ENCODE measurements at regions not wholly inside any gene's neighbourhood (a gene's known extent, or its start where the extent isn't known, plus 50 kb on each side); places are given as distances from the start of the nearest gene placed in this dataset.
"Not testable (repeated sequence)": the region's sequence is repeated elsewhere in the genome, so short reads cannot be mapped to it uniquely, and the experiment has no call there.

GRCh38 chr17:21493993-21494392 is 117.8 kb downstream of the KCNJ12 start:
- TF ChIP-seq CTCF (conservative IDR thresholded peaks at IDR 0.05): no peak
- Mint-ChIP-seq H3K27me3 (ENCODE audit: low read depth) (peaks cover 16% of the 10 kb centered on the region), H3K36me3 (ENCODE audit: low read depth) (no peaks in the 10 kb centered on the region), H3K4me1 (no peaks in the 10 kb centered on the region), H3K4me3 (no peak overlapping the region), H3K9me3 (no peaks in the 10 kb centered on the region), H3K27ac (ENCODE audit: unreplicated experiment) (no peak overlapping the region)
- DNase-seq (ENCODE audit: low read depth, low spot score): no peak

GRCh38 chr17:21495281-21495680 is 119.1 kb downstream of the KCNJ12 start:
- TF ChIP-seq CTCF (conservative IDR thresholded peaks at IDR 0.05): no peak
- no peaks in the 10 kb centered on the region for H3K9me3 Mint-ChIP-seq
- H3K27ac Mint-ChIP-seq (ENCODE audit: unreplicated experiment): no peak overlapping the region
- H3K4me1 Mint-ChIP-seq: no peaks in the 10 kb centered on the region
- no peak for DNase-seq (ENCODE audit: low read depth, low spot score)
- no peaks in the 10 kb centered on the region for H3K36me3 Mint-ChIP-seq (ENCODE audit: low read depth)
- peaks cover 15% of the 10 kb centered on the region for H3K27me3 Mint-ChIP-seq (ENCODE audit: low read depth)
- H3K4me3 Mint-ChIP-seq: no peak overlapping the region

GRCh38 chr17:21500064-21500463 is 123.9 kb downstream of the KCNJ12 start:
- DNase-seq (ENCODE audit: low read depth, low spot score): no peak
- peaks cover 13% of the 10 kb centered on the region for H3K27me3 Mint-ChIP-seq (ENCODE audit: low read depth)
- H3K9me3 Mint-ChIP-seq: no peaks in the 10 kb centered on the region
- H3K27ac Mint-ChIP-seq (ENCODE audit: unreplicated experiment): no peak overlapping the region
- no peaks in the 10 kb centered on the region for H3K36me3 Mint-ChIP-seq (ENCODE audit: low read depth)
- no peak for TF ChIP-seq CTCF (conservative IDR thresholded peaks at IDR 0.05)
- H3K4me3 Mint-ChIP-seq: no peak overlapping the region
- H3K4me1 Mint-ChIP-seq: no peaks in the 10 kb centered on the region

- H3K4me1 Mint-ChIP-seq; H3K4me3 Mint-ChIP-seq; H3K36me3 Mint-ChIP-seq (ENCODE audit: low read depth); H3K9me3 Mint-ChIP-seq; DNase-seq (ENCODE audit: low read depth, low spot score); H3K27ac Mint-ChIP-seq (ENCODE audit: unreplicated experiment): not testable (repeated sequence)
- peaks cover 13% of the 10 kb centered on the region for H3K27me3 Mint-ChIP-seq (ENCODE audit: low read depth)
Measured at GRCh38 chr17:21501927-21502700, 126.0 kb downstream of the KCNJ12 start.

GRCh38 chr17:21505819-21506815 is 130.0 kb downstream of the KCNJ12 start:
- H3K9me3 Mint-ChIP-seq: no peaks in the 10 kb centered on the region
- no peak overlapping the region for H3K4me3 Mint-ChIP-seq
- no peak for TF ChIP-seq CTCF (conservative IDR thresholded peaks at IDR 0.05)
- H3K27ac Mint-ChIP-seq (ENCODE audit: unreplicated experiment): no peak overlapping the region
- no peak for DNase-seq (ENCODE audit: low read depth, low spot score)
- H3K4me1 Mint-ChIP-seq: peaks cover 13% of the 10 kb centered on the region
- no peaks in the 10 kb centered on the region for H3K36me3 Mint-ChIP-seq (ENCODE audit: low read depth)
- H3K27me3 Mint-ChIP-seq (ENCODE audit: low read depth): peaks cover 17% of the 10 kb centered on the region

GRCh38 chr17:21507806-21508205 is 131.6 kb downstream of the KCNJ12 start:
- DNase-seq (ENCODE audit: low read depth, low spot score); H3K27ac Mint-ChIP-seq (ENCODE audit: unreplicated experiment); H3K36me3 Mint-ChIP-seq (ENCODE audit: low read depth); H3K9me3 Mint-ChIP-seq; H3K4me3 Mint-ChIP-seq: not testable (repeated sequence)
- Mint-ChIP-seq H3K27me3 (ENCODE audit: low read depth) (peaks cover 27% of the 10 kb centered on the region), H3K4me1 (peaks cover 14% of the 10 kb centered on the region)
